ENCODE measurements at regions not wholly inside any gene's neighbourhood (a gene's known extent, or its start where the extent isn't known, plus 50 kb on each side); places are given as distances from the start of the nearest gene placed in this dataset.

DNA sequence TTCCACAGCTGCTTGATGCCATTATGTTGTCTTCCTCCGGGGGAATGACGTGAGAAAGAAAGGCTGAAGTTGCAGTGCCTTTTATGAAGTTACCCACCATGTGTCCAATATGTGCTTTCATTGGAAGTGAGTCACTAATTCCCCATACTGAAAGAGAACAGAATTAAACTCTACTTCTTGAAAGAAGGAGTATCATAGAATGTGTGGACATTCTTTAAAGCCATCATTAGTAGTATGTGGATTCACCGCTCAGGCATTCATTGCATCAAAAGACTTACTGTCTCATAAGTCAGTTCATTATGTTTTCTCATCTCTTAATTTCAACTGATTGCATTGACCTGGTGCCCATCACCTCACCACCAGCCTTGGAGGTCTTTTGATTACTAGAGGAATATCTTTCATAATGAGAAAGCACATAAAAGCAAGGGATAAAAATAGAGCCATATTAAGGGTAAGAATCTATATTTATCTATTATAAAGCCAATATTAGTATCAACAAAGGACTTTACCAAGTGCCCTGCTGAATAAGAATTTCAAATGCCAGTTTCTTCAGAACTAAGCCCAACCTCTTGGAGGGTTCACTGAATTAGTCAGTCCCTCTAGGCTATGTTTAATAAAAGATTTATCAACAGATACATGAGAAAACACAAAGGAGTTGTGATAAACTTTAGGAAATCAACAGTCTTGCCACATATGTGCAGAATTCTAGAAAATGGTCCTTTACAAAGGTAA is 516.1 kb downstream of the NTRK2 start:
- H3K4me3 ChIP-seq (ENCODE audit: low read depth, low read length), result no peak overlapping the region
- TF ChIP-seq, protein P1, sequence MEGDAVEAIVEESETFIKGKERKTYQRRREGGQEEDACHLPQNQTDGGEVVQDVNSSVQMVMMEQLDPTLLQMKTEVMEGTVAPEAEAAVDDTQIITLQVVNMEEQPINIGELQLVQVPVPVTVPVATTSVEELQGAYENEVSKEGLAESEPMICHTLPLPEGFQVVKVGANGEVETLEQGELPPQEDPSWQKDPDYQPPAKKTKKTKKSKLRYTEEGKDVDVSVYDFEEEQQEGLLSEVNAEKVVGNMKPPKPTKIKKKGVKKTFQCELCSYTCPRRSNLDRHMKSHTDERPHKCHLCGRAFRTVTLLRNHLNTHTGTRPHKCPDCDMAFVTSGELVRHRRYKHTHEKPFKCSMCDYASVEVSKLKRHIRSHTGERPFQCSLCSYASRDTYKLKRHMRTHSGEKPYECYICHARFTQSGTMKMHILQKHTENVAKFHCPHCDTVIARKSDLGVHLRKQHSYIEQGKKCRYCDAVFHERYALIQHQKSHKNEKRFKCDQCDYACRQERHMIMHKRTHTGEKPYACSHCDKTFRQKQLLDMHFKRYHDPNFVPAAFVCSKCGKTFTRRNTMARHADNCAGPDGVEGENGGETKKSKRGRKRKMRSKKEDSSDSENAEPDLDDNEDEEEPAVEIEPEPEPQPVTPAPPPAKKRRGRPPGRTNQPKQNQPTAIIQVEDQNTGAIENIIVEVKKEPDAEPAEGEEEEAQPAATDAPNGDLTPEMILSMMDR (IDR thresholded peaks at IDR 0.05; ENCODE audit: control insufficient read depth, extremely low read depth, insufficient read depth), result no peak
- no peak for DNase-seq (ENCODE audit: low read depth)

- no peak for DNase-seq (ENCODE audit: low read depth)
- TF ChIP-seq, protein P1 (IDR thresholded peaks at IDR 0.05; ENCODE audit: control insufficient read depth, extremely low read depth, insufficient read depth), result no peak
- no peak overlapping the region for H3K4me3 ChIP-seq (ENCODE audit: low read depth, low read length)
Observed at GRCh38 chr9:85182383-85182782, 512.9 kb downstream of the NTRK2 start.

DNA sequence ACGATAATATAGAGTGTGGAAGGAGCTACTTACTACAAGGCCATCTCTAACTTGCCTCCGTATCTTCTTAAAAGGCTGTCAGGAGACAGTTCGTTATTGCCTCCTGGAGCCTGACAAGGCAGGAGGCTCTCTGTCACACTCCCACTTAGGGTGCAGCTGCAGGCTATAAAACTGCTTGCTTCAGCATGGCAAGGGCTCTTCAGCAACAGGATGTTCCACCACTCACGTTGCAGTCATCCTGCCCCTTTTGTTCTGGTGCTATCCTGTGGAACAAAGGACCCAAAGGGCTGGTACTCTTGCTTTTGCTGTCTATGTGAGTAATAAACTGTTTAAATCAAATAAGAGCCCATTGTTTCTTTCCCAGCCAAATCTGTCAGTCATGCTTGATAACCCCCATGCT is 508.9 kb downstream of the NTRK2 start:
- H3K4me3 ChIP-seq (ENCODE audit: low read depth, low read length), result no peak overlapping the region
- DNase-seq (ENCODE audit: low read depth), result no peak
- TF ChIP-seq, protein P1 (IDR thresholded peaks at IDR 0.05; ENCODE audit: control insufficient read depth, extremely low read depth, insufficient read depth), result no peak

GRCh38 chr9:85173967-85174366 is 504.4 kb downstream of the NTRK2 start:
- TF ChIP-seq, protein P1 (IDR thresholded peaks at IDR 0.05; ENCODE audit: control insufficient read depth, extremely low read depth, insufficient read depth), result no peak
- no peak for DNase-seq (ENCODE audit: low read depth)
- H3K4me3 ChIP-seq (ENCODE audit: low read depth, low read length), result no peak overlapping the region

GRCh38 chr9:85172001-85172978 is 502.8 kb downstream of the NTRK2 start:
- no peak for DNase-seq (ENCODE audit: low read depth)
- no peak overlapping the region for H3K4me3 ChIP-seq (ENCODE audit: low read depth, low read length)
- TF ChIP-seq, protein P1 (IDR thresholded peaks at IDR 0.05; ENCODE audit: control insufficient read depth, extremely low read depth, insufficient read depth), result no peak

GRCh38 chr9:85171163-85171562 is 501.6 kb downstream of the NTRK2 start:
- no peak for DNase-seq (ENCODE audit: low read depth)
- no peak overlapping the region for H3K4me3 ChIP-seq (ENCODE audit: low read depth, low read length)
- TF ChIP-seq, protein P1 (IDR thresholded peaks at IDR 0.05; ENCODE audit: control insufficient read depth, extremely low read depth, insufficient read depth), result no peak

All from LNCaP clone FGC (cell line).